ENCODE measurements at regions not wholly inside any gene's neighbourhood (a gene's known extent, or its start where the extent isn't known, plus 50 kb on each side); places are given as distances from the start of the nearest gene placed in this dataset.

DNA sequence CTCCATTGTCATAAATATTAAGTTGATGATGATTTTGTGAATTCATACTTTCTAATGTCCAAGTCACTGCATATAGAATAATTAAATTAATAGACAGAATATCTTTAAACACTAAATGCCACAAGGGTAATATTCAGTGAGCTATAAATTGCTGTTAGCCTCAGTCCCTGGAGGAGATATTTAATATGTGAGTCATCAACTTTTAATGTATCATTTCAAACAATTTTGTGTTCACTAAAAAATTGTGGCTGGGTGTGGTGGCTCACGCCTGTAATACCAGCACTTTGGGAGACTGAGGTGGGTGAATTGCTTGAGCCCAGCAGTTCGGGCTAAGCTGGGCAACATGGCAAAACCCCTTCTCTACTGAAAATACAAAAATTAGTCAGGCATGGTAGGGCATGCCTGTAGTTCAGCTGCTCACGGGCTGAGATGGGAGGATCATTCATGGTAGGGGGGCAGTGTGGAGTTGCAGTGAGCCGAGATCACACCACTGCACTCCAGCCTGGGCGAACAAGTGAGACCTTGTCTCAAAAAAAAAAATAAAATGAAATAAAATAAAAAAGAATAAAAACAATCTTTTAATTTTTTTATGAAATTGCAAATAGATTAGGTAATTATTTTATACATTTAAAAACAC is 717.3 kb upstream of the CHD1 start:
- Histone ChIP-seq H3K4me3 (ENCODE audit: low read length in 2 of 2) (no peak overlapping the region), H3K36me3 (ENCODE audit: control insufficient read depth in 1 of 2, insufficient read depth in 2 of 2, low read length in 1 of 2) (no peaks in the 10 kb centered on the region), H3K27ac (ENCODE audit: low read depth in 1 of 2, low read length in 2 of 2) (no peak overlapping the region), H3K9me3 (ENCODE audit: control insufficient read depth, low read length) (no peaks in the 10 kb centered on the region), H3K4me1 (ENCODE audit: control insufficient read depth in 1 of 2, insufficient read depth in 2 of 2, low read length in 2 of 2) (no peaks in the 10 kb centered on the region), H3K27me3 (ENCODE audit: control insufficient read depth in 1 of 2, insufficient read depth in 2 of 2, low read length in 1 of 2) (no peaks in the 10 kb centered on the region)
- DNase-seq (no peak), ATAC-seq (ENCODE audit: low FRiP score) (no peak)
- WGBS, 2 donors, result 57 to 63% methylated on average over 5 of the region's 5 CpGs
- intact Hi-C loops (cut with DNase I), result no loop called here

DNA sequence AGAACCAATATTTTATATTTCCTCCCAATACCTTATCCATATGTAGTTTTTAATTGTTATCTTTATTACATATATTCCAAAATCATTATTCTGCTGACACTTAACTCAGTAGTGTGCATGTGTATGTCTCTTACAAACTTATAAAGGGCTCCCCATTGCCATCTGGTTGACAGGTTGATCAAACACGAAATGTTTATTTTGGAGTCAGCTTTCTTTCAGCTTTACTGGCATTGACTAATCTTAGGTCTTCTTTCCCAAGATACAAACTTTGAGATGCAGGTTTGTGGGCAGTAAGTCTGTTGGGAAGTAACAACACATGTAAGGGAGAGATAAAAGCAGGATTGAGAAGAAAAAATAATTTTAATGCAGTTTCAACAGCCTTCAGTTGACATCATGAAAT is 716.0 kb upstream of the CHD1 start:
- no peaks in the 10 kb centered on the region for H3K36me3 ChIP-seq (ENCODE audit: control insufficient read depth in 1 of 2, insufficient read depth in 2 of 2, low read length in 1 of 2)
- no peaks in the 10 kb centered on the region for H3K4me1 ChIP-seq (ENCODE audit: control insufficient read depth in 1 of 2, insufficient read depth in 2 of 2, low read length in 2 of 2)
- no peak overlapping the region for H3K27ac ChIP-seq (ENCODE audit: low read depth in 1 of 2, low read length in 2 of 2)
- no peak overlapping the region for H3K4me3 ChIP-seq (ENCODE audit: low read length in 2 of 2)
- WGBS, 2 donors, result 24 to 34% methylated on average over 1 of the region's 1 CpG
- ATAC-seq (ENCODE audit: low FRiP score) (no peak), DNase-seq (no peak)
- H3K9me3 ChIP-seq (ENCODE audit: control insufficient read depth, low read length), result no peaks in the 10 kb centered on the region
- intact Hi-C loops (cut with DNase I), result no loop called here
- H3K27me3 ChIP-seq (ENCODE audit: control insufficient read depth in 1 of 2, insufficient read depth in 2 of 2, low read length in 1 of 2), result no peaks in the 10 kb centered on the region

DNA sequence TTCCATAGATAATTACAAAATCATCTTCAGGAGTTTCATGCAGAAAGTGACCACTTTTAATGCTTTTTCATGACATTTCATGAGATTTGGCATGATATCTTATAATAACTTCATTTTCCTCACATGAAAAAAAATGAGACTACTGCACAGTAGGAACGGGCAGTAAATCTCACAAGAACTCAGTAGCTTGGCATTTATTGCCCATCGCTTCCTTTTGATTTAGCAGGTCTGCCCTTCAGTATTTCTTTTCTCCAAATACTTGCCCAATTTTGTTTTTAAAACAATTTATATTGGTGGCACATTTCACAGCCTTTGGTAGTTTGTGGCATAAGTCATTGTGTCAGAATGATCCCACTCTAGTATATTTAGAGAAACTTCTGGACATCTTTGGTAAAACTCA is 711.8 kb upstream of the CHD1 start:
- 31 to 37% methylated on average over 2 of the region's 2 CpGs for WGBS, 2 donors
- ATAC-seq (ENCODE audit: low FRiP score) (no peak), DNase-seq (no peak)
- H3K27ac ChIP-seq (ENCODE audit: low read depth in 1 of 2, low read length in 2 of 2), result no peak overlapping the region
- intact Hi-C loops (cut with DNase I), result no loop called here
- no peaks in the 10 kb centered on the region for H3K27me3 ChIP-seq (ENCODE audit: control insufficient read depth in 1 of 2, insufficient read depth in 2 of 2, low read length in 1 of 2)
- no peaks in the 10 kb centered on the region for H3K4me1 ChIP-seq (ENCODE audit: control insufficient read depth in 1 of 2, insufficient read depth in 2 of 2, low read length in 2 of 2)
- no peak overlapping the region for H3K4me3 ChIP-seq (ENCODE audit: low read length in 2 of 2)
- H3K36me3 ChIP-seq (ENCODE audit: control insufficient read depth in 1 of 2, insufficient read depth in 2 of 2, low read length in 1 of 2), result no peaks in the 10 kb centered on the region
- H3K9me3 ChIP-seq (ENCODE audit: control insufficient read depth, low read length), result no peaks in the 10 kb centered on the region

DNA sequence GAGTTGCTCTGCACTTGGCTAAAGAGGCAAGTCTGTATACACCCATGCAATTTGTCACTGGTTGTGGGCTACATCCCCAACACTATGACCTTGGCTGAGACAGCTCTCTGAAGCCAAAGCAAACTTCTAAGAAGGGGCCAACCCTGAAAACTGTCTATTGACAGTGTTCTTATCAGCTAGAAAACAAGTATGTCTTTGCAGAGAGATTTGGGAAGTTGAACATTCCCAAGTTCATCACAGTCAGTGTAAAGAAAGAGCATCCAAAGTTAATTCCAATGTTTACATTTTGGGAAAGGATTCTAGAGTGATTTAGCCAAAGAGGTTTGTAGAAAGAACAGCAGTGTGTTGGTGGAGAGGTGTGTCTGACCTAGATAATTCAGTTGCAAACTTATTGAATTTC is 711.1 kb upstream of the CHD1 start:
- Histone ChIP-seq H3K36me3 (ENCODE audit: control insufficient read depth in 1 of 2, insufficient read depth in 2 of 2, low read length in 1 of 2) (no peaks in the 10 kb centered on the region), H3K4me3 (ENCODE audit: low read length in 2 of 2) (no peak overlapping the region), H3K4me1 (ENCODE audit: control insufficient read depth in 1 of 2, insufficient read depth in 2 of 2, low read length in 2 of 2) (no peaks in the 10 kb centered on the region), H3K9me3 (ENCODE audit: control insufficient read depth, low read length) (no peaks in the 10 kb centered on the region), H3K27me3 (ENCODE audit: control insufficient read depth in 1 of 2, insufficient read depth in 2 of 2, low read length in 1 of 2) (no peaks in the 10 kb centered on the region), H3K27ac (ENCODE audit: low read depth in 1 of 2, low read length in 2 of 2) (no peak overlapping the region)
- ATAC-seq (ENCODE audit: low FRiP score), result no peak
- intact Hi-C loops (cut with DNase I), result no loop called here
- DNase-seq, result no peak

DNA sequence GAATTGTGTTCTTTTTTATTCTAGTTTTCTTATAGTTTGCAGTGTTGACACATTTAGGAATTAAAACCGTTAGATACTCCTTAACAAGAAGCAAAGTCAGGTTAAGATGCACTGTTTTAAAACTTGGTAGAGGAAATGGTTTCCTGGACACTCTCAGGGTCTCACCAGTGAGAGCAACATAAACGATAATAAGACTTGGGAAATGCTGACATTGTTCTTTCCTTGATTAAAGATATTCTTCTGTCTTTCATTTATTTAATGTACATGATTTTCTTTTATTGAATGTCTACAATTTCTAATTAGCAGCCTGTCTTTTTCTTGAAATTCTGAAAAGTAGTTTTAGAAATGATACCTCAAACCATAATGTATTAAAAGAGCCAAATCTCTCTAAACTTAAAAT is 707.9 kb upstream of the CHD1 start:
- DNase-seq, result no peak
- no peaks in the 10 kb centered on the region for H3K9me3 ChIP-seq (ENCODE audit: control insufficient read depth, low read length)
- no peaks in the 10 kb centered on the region for H3K4me1 ChIP-seq (ENCODE audit: control insufficient read depth in 1 of 2, insufficient read depth in 2 of 2, low read length in 2 of 2)
- H3K4me3 ChIP-seq (ENCODE audit: low read length in 2 of 2), result no peak overlapping the region
- H3K36me3 ChIP-seq (ENCODE audit: control insufficient read depth in 1 of 2, insufficient read depth in 2 of 2, low read length in 1 of 2), result no peaks in the 10 kb centered on the region
- 60 to 62% methylated on average over 2 of the region's 2 CpGs for WGBS, 2 donors
- no peak overlapping the region for H3K27ac ChIP-seq (ENCODE audit: low read depth in 1 of 2, low read length in 2 of 2)
- no peaks in the 10 kb centered on the region for H3K27me3 ChIP-seq (ENCODE audit: control insufficient read depth in 1 of 2, insufficient read depth in 2 of 2, low read length in 1 of 2)
- intact Hi-C loops (cut with DNase I), result no loop called here
- ATAC-seq (ENCODE audit: low FRiP score), result no peak

DNA sequence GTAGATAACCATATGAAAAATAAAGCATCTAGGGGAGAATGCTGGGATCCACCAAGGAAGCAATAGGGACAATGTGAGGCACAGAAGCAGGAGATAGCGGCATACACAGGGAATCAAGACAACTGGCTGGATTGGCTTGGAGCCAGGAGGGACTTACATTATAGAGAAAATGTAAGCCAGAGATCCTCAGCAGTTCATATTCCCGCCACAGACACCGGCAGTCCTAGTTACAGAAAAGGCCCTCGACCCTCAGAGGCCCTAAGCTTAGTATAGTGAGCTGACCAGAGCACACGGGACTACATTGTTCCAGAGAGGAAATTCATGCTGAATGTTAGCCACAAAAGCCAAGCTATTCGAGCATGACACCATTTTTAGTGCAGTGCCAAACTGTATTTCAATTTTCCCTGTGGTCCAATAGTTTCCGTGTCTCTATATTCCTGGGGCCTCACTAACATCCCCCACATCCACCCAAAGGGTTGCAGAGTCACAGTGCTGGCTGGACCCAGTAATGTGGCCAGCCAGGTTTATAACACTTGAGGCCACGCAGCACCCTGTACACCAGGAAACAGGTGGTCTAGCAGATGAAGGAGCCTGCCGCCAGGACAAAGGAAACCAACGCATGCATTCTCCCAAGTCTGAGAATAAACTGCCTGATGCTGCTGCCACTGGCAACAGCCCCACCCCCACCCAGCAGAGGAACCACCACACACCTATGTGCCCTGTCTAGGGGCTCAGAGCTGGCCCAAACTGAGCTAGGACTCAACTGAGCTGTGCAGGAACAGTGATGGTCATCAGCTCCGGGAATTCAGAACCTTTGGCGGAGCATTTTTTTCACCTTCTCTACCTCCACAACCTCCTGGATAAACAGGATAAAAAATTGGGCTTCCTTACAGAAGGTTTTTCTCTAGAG is 693.2 kb upstream of the CHD1 start:
- no peaks in the 10 kb centered on the region for H3K27me3 ChIP-seq (ENCODE audit: control insufficient read depth in 1 of 2, insufficient read depth in 2 of 2, low read length in 1 of 2)
- H3K9me3 ChIP-seq (ENCODE audit: control insufficient read depth, low read length), result peaks cover 2% of the 10 kb centered on the region
- DNase-seq, result no peak
- intact Hi-C loops (cut with DNase I), result no loop called here
- WGBS, 2 donors, result 76 to 77% methylated on average over 12 of the region's 12 CpGs
- no peaks in the 10 kb centered on the region for H3K4me1 ChIP-seq (ENCODE audit: control insufficient read depth in 1 of 2, insufficient read depth in 2 of 2, low read length in 2 of 2)
- no peaks in the 10 kb centered on the region for H3K36me3 ChIP-seq (ENCODE audit: control insufficient read depth in 1 of 2, insufficient read depth in 2 of 2, low read length in 1 of 2)
- ATAC-seq (ENCODE audit: low FRiP score), result no peak
- H3K27ac ChIP-seq (ENCODE audit: low read depth in 1 of 2, low read length in 2 of 2), result no peak overlapping the region
- no peak overlapping the region for H3K4me3 ChIP-seq (ENCODE audit: low read length in 2 of 2)

DNA sequence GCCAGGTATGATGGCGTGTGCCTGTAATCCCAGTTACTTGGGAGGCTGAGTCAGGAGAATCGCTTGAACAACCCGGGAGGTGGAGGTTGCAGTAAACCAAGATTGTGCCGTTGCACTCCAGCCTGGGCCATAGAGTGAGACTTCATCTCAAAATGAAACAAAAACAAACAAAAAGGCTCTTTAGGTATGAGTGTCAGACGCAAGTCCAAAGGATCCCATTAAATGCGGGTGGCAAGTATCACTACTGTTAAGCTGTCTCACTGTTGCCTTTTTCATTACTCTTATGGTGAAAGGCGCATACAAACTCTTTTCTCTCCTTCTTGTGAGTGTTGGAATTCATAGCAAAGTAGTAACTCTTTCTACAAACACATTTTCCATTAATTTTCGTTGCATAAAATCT is 688.5 kb upstream of the CHD1 start:
- peaks cover 2% of the 10 kb centered on the region for H3K9me3 ChIP-seq (ENCODE audit: control insufficient read depth, low read length)
- ATAC-seq (ENCODE audit: low FRiP score) (no peak), DNase-seq (no peak)
- no peaks in the 10 kb centered on the region for H3K27me3 ChIP-seq (ENCODE audit: control insufficient read depth in 1 of 2, insufficient read depth in 2 of 2, low read length in 1 of 2)
- WGBS, 2 donors, result 82 to 85% methylated on average over 8 of the region's 8 CpGs
- no peak overlapping the region for H3K4me3 ChIP-seq (ENCODE audit: low read length in 2 of 2)
- H3K36me3 ChIP-seq (ENCODE audit: control insufficient read depth in 1 of 2, insufficient read depth in 2 of 2, low read length in 1 of 2), result no peaks in the 10 kb centered on the region
- intact Hi-C loops (cut with DNase I), result no loop called here
- H3K4me1 ChIP-seq (ENCODE audit: control insufficient read depth in 1 of 2, insufficient read depth in 2 of 2, low read length in 2 of 2), result no peaks in the 10 kb centered on the region
- no peak overlapping the region for H3K27ac ChIP-seq (ENCODE audit: low read depth in 1 of 2, low read length in 2 of 2)

DNA sequence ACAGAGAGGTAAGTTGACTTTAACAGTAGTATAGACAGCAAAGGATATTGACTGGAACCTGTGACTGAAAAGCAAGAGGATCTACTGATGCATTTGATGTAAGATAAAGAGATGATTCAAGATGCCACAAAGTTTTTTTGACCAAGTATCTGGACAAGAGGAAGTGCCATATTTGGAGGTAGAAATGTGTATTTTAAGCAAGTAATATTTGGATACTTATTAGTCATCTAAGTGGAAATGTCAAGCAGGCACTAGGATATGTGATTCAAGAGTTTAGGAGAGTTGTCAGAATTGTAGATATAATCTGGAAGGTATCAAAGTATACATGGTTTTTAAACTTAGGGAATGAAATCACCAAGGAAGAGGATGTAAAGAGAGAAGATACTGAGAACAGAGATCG is 686.1 kb upstream of the CHD1 start:
- H3K27ac ChIP-seq (ENCODE audit: low read depth in 1 of 2, low read length in 2 of 2), result no peak overlapping the region
- H3K4me3 ChIP-seq (ENCODE audit: low read length in 2 of 2), result no peak overlapping the region
- no peaks in the 10 kb centered on the region for H3K27me3 ChIP-seq (ENCODE audit: control insufficient read depth in 1 of 2, insufficient read depth in 2 of 2, low read length in 1 of 2)
- no peak for ATAC-seq (ENCODE audit: low FRiP score)
- 52 to 62% methylated on average over 1 of the region's 1 CpG for WGBS, 2 donors
- intact Hi-C loops (cut with DNase I), result no loop called here
- DNase-seq, result no peak
- H3K36me3 ChIP-seq (ENCODE audit: control insufficient read depth in 1 of 2, insufficient read depth in 2 of 2, low read length in 1 of 2), result no peaks in the 10 kb centered on the region
- no peaks in the 10 kb centered on the region for H3K4me1 ChIP-seq (ENCODE audit: control insufficient read depth in 1 of 2, insufficient read depth in 2 of 2, low read length in 2 of 2)
- H3K9me3 ChIP-seq (ENCODE audit: control insufficient read depth, low read length), result no peaks in the 10 kb centered on the region

DNA sequence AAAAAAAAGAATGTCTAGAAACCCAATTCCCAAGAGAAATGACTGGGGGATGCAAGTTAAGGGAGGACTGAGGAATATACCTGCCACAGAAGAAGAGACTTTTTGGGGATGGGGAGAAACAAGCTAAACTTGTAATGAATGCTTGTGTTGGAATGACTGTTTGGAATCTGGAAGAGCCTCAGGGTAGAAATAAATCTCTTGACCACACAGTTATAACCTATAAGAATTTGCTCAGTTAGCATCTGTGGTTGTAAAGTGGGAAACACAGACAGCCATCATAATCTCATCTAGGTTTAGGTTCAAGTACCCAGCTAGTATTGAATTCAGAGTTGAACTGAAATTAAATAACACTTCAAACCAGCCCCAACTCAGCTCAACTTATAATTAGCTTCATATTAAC is 678.3 kb upstream of the CHD1 start:
- H3K27me3 ChIP-seq (ENCODE audit: control insufficient read depth in 1 of 2, insufficient read depth in 2 of 2, low read length in 1 of 2), result no peaks in the 10 kb centered on the region
- H3K4me3 ChIP-seq (ENCODE audit: low read length in 2 of 2), result no peak overlapping the region
- no peaks in the 10 kb centered on the region for H3K9me3 ChIP-seq (ENCODE audit: control insufficient read depth, low read length)
- intact Hi-C loops (cut with DNase I), result no loop called here
- ATAC-seq (ENCODE audit: low FRiP score) (no peak), DNase-seq (no peak)
- H3K27ac ChIP-seq (ENCODE audit: low read depth in 1 of 2, low read length in 2 of 2), result no peak overlapping the region
- H3K4me1 ChIP-seq (ENCODE audit: control insufficient read depth in 1 of 2, insufficient read depth in 2 of 2, low read length in 2 of 2), result no peaks in the 10 kb centered on the region
- H3K36me3 ChIP-seq (ENCODE audit: control insufficient read depth in 1 of 2, insufficient read depth in 2 of 2, low read length in 1 of 2), result no peaks in the 10 kb centered on the region
